ENCODE measurements at regions not wholly inside any gene's neighbourhood (a gene's known extent, or its start where the extent isn't known, plus 50 kb on each side); places are given as distances from the start of the nearest gene placed in this dataset.
"Not testable (repeated sequence)": the region's sequence is repeated elsewhere in the genome, so short reads cannot be mapped to it uniquely, and the experiment has no call there.

- H3K4me1 Mint-ChIP-seq = peaks cover 34% of the 10 kb centered on the region
- peaks cover 6% of the 10 kb centered on the region for H3K27me3 Mint-ChIP-seq (ENCODE audit: low read depth, poor library complexity)
- H3K27ac Mint-ChIP-seq = no peak overlapping the region
- H3K36me3 Mint-ChIP-seq (ENCODE audit: low read depth) = no peaks in the 10 kb centered on the region
- no peak for TF ChIP-seq CTCF (IDR thresholded peaks at IDR 0.05)
- no peak for DNase-seq
- no peaks in the 10 kb centered on the region for H3K9me3 Mint-ChIP-seq
- no peak overlapping the region for H3K4me3 Mint-ChIP-seq
Observed at GRCh38 chr6:167219967-167220512, 62.3 kb upstream of the GPR31 start.

- no peak for TF ChIP-seq CTCF (IDR thresholded peaks at IDR 0.05)
- no peak overlapping the region for H3K27ac Mint-ChIP-seq
- DNase-seq = no peak
- H3K4me3 Mint-ChIP-seq = no peak overlapping the region
- H3K4me1 Mint-ChIP-seq = peaks cover 39% of the 10 kb centered on the region
- H3K9me3 Mint-ChIP-seq = no peaks in the 10 kb centered on the region
- peaks cover 14% of the 10 kb centered on the region for H3K27me3 Mint-ChIP-seq (ENCODE audit: low read depth, poor library complexity)
- no peaks in the 10 kb centered on the region for H3K36me3 Mint-ChIP-seq (ENCODE audit: low read depth)
Observed at GRCh38 chr6:167221400-167222201, 63.8 kb upstream of the GPR31 start.

GRCh38 chr6:167225566-167226382, 65.3 kb upstream of the UNC93A start:
- H3K4me1 Mint-ChIP-seq = peaks cover 49% of the 10 kb centered on the region
- H3K4me3 Mint-ChIP-seq = not testable (repeated sequence)

GRCh38 chr6:167226383-167226685, 64.8 kb upstream of the UNC93A start:
- DNase-seq = no peak
- Mint-ChIP-seq H3K27ac (no peak overlapping the region), H3K36me3 (ENCODE audit: low read depth) (no peaks in the 10 kb centered on the region), H3K27me3 (ENCODE audit: low read depth, poor library complexity) (peaks cover 36% of the 10 kb centered on the region), H3K4me1 (peaks cover 46% of the 10 kb centered on the region), H3K9me3 (no peaks in the 10 kb centered on the region), H3K4me3 (no peak overlapping the region)
- no peak for TF ChIP-seq CTCF (IDR thresholded peaks at IDR 0.05)

More at GRCh38 chr6:167225566-167226382, 65.3 kb upstream of the UNC93A start:
- H3K36me3 Mint-ChIP-seq (ENCODE audit: low read depth); DNase-seq; H3K27ac Mint-ChIP-seq; H3K9me3 Mint-ChIP-seq: not testable (repeated sequence)
- peaks cover 36% of the 10 kb centered on the region for H3K27me3 Mint-ChIP-seq (ENCODE audit: low read depth, poor library complexity)

GRCh38 chr6:167226791-167227190, 64.3 kb upstream of the UNC93A start:
- peaks cover 41% of the 10 kb centered on the region for H3K4me1 Mint-ChIP-seq

More at GRCh38 chr6:167226791-167227190, 64.3 kb upstream of the UNC93A start:
- no peaks in the 10 kb centered on the region for H3K36me3 Mint-ChIP-seq (ENCODE audit: low read depth)
- DNase-seq = no peak
- H3K27me3 Mint-ChIP-seq (ENCODE audit: low read depth, poor library complexity) = peaks cover 35% of the 10 kb centered on the region
- H3K9me3 Mint-ChIP-seq = no peaks in the 10 kb centered on the region
- H3K4me3 Mint-ChIP-seq = no peak overlapping the region
- TF ChIP-seq CTCF (IDR thresholded peaks at IDR 0.05) = no peak
- no peak overlapping the region for H3K27ac Mint-ChIP-seq
